ENCODE measurements at regions not wholly inside any gene's neighbourhood (a gene's known extent, or its start where the extent isn't known, plus 50 kb on each side); places are given as distances from the start of the nearest gene placed in this dataset.

GRCh38 chr18:55996717-55997116 is 408.7 kb upstream of the TCF4 start:
- H2BK12ac ChIP-seq (ENCODE audit: low read depth, low read length): no peak overlapping the region
- ChIA-PET POLR2A (ENCODE audit: partially characterized antibody) (no interaction called here), CTCF (ENCODE audit: partially characterized antibody) (interaction anchor here (0.6 to 0.9 kb wide), 4 partner anchors 12 to 686 kb away, joined by 3 to 4 read pairs (median 3); no protein-coding TSS in a partner anchor)
- H3K23me2 ChIP-seq (ENCODE audit: low read depth, low read length): 0 out of 2 replicates have a peak, but pooled peaks cover 2% of the 10 kb centered on the region
- DNase-seq (ENCODE audit: low read depth in 1 of 2, low spot score in 2 of 2) (no peak), FAIRE-seq (no peak)
- H3K36me3 ChIP-seq (ENCODE audit: control insufficient read depth in 2 of 4, insufficient read depth in 4 of 4, low read length in 3 of 4): no peaks in the 10 kb centered on the region
- no peaks in the 10 kb centered on the region for H4K20me1 ChIP-seq (replicated peaks in 1 of 2; ENCODE audit: control insufficient read depth in 1 of 2, insufficient read depth in 2 of 2, low read length in 2 of 2)
- no peak overlapping the region for H3K27ac ChIP-seq (ENCODE audit: low read depth, low read length)
- no peak overlapping the region for H2BK15ac ChIP-seq (ENCODE audit: low read length)
- H3K4me3 ChIP-seq (ENCODE audit: extremely low read depth in 1 of 4, insufficient read depth in 2 of 4, low read depth in 3 of 4, low read length in 4 of 4): no peak overlapping the region
- peak overlapping the region; percentile 52; the same call in 1 of the 2 replicates for H2BK20ac ChIP-seq (ENCODE audit: low read length)
- no peak overlapping the region for H2AFZ ChIP-seq (ENCODE audit: low read length)
- H2AK5ac ChIP-seq (ENCODE audit: low read depth, low read length): no peak overlapping the region
- H2BK120ac ChIP-seq (replicated peaks; ENCODE audit: low read depth, low read length): peak overlapping the region; percentile 61
- no peak overlapping the region for H4K5ac ChIP-seq (ENCODE audit: insufficient read length, low read depth, low read length)
- no peak overlapping the region for H2BK5ac ChIP-seq (ENCODE audit: low read depth, low read length)
- no peak overlapping the region for H3K23ac ChIP-seq (ENCODE audit: insufficient read length)
- H3K14ac ChIP-seq (ENCODE audit: insufficient read length): no peak overlapping the region
- no peak overlapping the region for H3K4me2 ChIP-seq (ENCODE audit: insufficient read depth in 1 of 2, low read depth in 2 of 2, low read length in 2 of 2)
- no peak for TF ChIP-seq FOSL1 (IDR thresholded peaks at IDR 0.05; ENCODE audit: insufficient read depth, low read depth, low read length)
- TF ChIP-seq, protein P1, sequence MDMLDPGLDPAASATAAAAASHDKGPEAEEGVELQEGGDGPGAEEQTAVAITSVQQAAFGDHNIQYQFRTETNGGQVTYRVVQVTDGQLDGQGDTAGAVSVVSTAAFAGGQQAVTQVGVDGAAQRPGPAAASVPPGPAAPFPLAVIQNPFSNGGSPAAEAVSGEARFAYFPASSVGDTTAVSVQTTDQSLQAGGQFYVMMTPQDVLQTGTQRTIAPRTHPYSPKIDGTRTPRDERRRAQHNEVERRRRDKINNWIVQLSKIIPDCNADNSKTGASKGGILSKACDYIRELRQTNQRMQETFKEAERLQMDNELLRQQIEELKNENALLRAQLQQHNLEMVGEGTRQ (IDR thresholded peaks at IDR 0.05; ENCODE audit: low read length): no peak
- H3K4ac ChIP-seq (replicated peaks; ENCODE audit: insufficient read length, low read depth, low read length): no peak overlapping the region
- no peak overlapping the region for H4K91ac ChIP-seq (replicated peaks; ENCODE audit: insufficient read length, low read length)
- no peak overlapping the region for H3K56ac ChIP-seq (replicated peaks; ENCODE audit: insufficient read length, low read depth, low read length)
- no peak overlapping the region for H4K8ac ChIP-seq (ENCODE audit: extremely low read depth, insufficient read depth, low read length)
- no peak overlapping the region for H3K9ac ChIP-seq (replicated peaks in 1 of 4; ENCODE audit: extremely low read depth in 1 of 4, low read depth in 3 of 4, low read length in 3 of 4)
- 83% methylated on average over 5 of the region's 5 CpGs; no CpG with 5 or more reads in 1 of the 2 experiments for WGBS, 2 experiments (ENCODE audit: extremely low coverage in 1 of 2, insufficient coverage in 1 of 2, insufficient read length in 1 of 2, insufficient replicate concordance in 2 of 2, low coverage in 1 of 2, low lambda C conversion rate in 2 of 2, missing lambda C conversion rate in 1 of 2)
- H3K79me1 ChIP-seq (ENCODE audit: low read depth, low read length): no peaks in the 10 kb centered on the region
- H3K4me1 ChIP-seq (replicated peaks in 1 of 4; ENCODE audit: control insufficient read depth in 3 of 4, insufficient read depth in 4 of 4, low read length in 3 of 4): peaks cover 5 to 16% (median 12%) of the 10 kb centered on the region in 4 experiments; a peak in 5 of 7 replicates
- peak overlapping the region; percentile 48; the same call in 1 of the 2 replicates for H3K18ac ChIP-seq (ENCODE audit: extremely low read depth, low read length)
- no peaks in the 10 kb centered on the region for H3K27me3 ChIP-seq (replicated peaks in 1 of 4; ENCODE audit: control insufficient read depth in 3 of 4, extremely low read depth in 1 of 4, insufficient read depth in 3 of 4, low read length in 3 of 4)
- H3K79me2 ChIP-seq (ENCODE audit: control insufficient read depth in 1 of 2, insufficient read depth in 2 of 2, low read length in 2 of 2): no peaks in the 10 kb centered on the region
- H3K9me3 ChIP-seq (ENCODE audit: insufficient read depth in 2 of 2, low read depth in 1 of 2, low read length in 1 of 2): no peaks in the 10 kb centered on the region

All from H1 (cell line).